Stimulated activated effector memory CD8-positive, alpha-beta T cell treated with anti-CD3 and anti-CD28 coated beads, Interleukin-12 subunit alpha, Interleukin-12 subunit beta, amount 100 ng/mL, for 72 hours (primary cell): ENCODE measurements at regions not wholly inside any gene's neighbourhood (a gene's known extent, or its start where the extent isn't known, plus 50 kb on each side); places are given as distances from the start of the nearest gene placed in this dataset.
A peak's percentile ranks its signal among the peaks of the same experiment; 100 is the strongest.

Experiments used
- ATAC-seq: fragments of 150-1000 bp; cut with Tn5 transposase; 2 replicates; pipeline ENCODE4 v1.10.0; 2021
- DNase-seq, 2 donors: peaks; one replicate each; pipeline ENCODE4 v3.0.0; 2021 to 2022; ENCODE audit warnings: low spot score in 2 of 2
- H3K27ac Mint-ChIP-seq: one replicate; pipeline ENCODE4 v1.8.0; 2022; ENCODE audit warnings: mild to moderate bottlenecking, mixed read lengths
- H3K36me3 Mint-ChIP-seq: one replicate; pipeline ENCODE4 v1.8.0; 2022; ENCODE audit warnings: mild to moderate bottlenecking, mixed read lengths
- H3K4me1 Mint-ChIP-seq: one replicate; pipeline ENCODE4 v1.8.0; 2022; ENCODE audit warnings: mixed read lengths
- H3K4me3 Mint-ChIP-seq: one replicate; pipeline ENCODE4 v1.8.0; 2022; ENCODE audit warnings: mild to moderate bottlenecking, mixed read lengths
- H3K9me3 Mint-ChIP-seq: one replicate; pipeline ENCODE4 v1.8.0; 2022; ENCODE audit warnings: mixed read lengths

DNA sequence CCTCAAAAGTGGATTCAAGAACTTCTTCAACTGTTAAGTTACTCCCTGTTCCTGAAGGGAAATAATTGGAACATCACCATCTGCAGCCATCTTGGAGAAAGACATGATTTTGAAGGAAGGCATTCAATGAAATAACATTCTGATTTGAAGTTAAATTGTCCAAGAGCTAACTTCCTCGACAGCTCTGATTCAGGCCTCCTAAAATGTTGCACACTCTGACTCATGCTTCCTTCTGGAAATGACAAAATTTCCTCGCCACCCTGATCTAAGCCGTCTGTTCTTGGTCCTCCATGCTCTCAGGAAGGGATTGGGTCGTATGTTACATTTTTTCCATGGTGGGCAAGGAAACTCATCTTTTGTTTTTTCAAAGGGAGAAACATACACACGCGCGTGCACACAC is 496.9 kb upstream of the DIPK2B start:
- ATAC-seq (no peak), DNase-seq (no peak)
- H3K27ac Mint-ChIP-seq, result no peak overlapping the region

DNA sequence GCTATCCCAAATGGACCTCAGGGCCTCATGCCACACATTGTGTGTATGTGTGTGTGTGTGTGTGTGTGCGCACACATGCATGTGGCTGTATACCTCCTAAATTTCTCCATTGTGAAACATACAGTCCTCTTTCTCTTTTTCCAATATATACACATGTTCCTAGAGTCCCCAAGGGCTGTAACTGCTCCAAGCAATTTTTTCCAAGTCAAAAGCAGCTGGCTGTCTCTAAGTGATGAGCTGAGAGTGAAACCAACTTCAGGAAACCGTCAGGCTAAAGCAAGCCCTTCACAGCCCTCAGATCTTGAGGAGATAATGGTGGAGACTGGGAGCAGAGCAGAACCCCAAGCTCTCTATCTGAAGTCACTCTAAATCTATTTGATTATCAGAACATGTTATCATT is 496.1 kb upstream of the DIPK2B start:
- Mint-ChIP-seq H3K4me1 (peaks cover 13% of the 10 kb centered on the region), H3K9me3 (no peaks in the 10 kb centered on the region), H3K4me3 (no peak overlapping the region), H3K27ac (no peak overlapping the region), H3K36me3 (no peaks in the 10 kb centered on the region)
- DNase-seq, result no peak
- ATAC-seq, result no peak

More for the DNA sequence above, 496.9 kb upstream of the DIPK2B start:
- Mint-ChIP-seq H3K4me1 (peaks cover 13% of the 10 kb centered on the region), H3K36me3 (no peaks in the 10 kb centered on the region), H3K9me3 (no peaks in the 10 kb centered on the region), H3K4me3 (no peak overlapping the region)

DNA sequence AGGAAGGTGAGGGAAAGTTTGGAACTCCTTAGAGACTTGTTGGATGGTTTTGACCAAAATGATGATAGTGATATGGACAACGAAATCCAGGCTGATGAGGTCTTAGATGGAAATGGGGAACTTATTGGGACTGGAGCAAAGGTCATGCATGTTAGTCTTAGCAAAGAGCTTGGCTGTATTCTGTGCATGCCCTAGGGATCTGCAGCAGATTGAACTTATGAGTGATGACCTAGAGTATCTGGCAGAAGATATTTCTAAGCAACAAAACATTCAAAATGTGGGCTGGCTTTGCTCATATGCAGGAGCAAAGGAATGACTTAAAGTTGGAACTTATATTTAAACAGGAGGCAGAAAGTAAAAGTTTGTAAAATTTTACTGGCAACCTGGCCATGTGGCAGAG is 489.3 kb upstream of the DIPK2B start:
- Mint-ChIP-seq H3K4me1 (no peaks in the 10 kb centered on the region), H3K36me3 (no peaks in the 10 kb centered on the region), H3K9me3 (no peaks in the 10 kb centered on the region), H3K27ac (no peak overlapping the region), H3K4me3 (no peak overlapping the region)
- DNase-seq (no peak), ATAC-seq (no peak)

DNA sequence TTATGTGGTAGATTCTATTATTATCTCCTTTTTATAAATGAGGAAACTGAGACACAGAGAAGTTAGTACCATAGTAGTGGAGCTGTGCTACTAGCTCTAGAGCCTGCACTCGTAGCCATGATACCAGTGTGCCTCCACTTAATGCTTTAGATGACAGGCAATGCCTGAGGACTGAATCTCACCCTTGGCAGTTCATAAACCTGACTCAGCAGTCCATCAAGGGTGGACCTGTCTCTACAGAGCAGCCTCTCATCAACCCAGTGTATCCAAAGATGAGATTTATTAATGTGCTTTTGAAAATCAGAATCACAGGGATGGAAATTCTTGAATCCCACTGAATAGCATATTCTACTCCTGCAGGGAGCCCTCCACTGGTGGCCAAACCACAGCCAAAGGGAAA is 483.2 kb upstream of the DIPK2B start:
- Mint-ChIP-seq H3K27ac (no peak overlapping the region), H3K36me3 (no peaks in the 10 kb centered on the region), H3K4me3 (no peak overlapping the region), H3K9me3 (no peaks in the 10 kb centered on the region), H3K4me1 (peaks cover 6% of the 10 kb centered on the region)
- DNase-seq, result no peak
- no peak for ATAC-seq

GRCh38 chrX:45681891-45682290 is 481.2 kb upstream of the DIPK2B start:
- Mint-ChIP-seq H3K36me3 (no peaks in the 10 kb centered on the region), H3K9me3 (no peaks in the 10 kb centered on the region), H3K4me1 (peaks cover 6% of the 10 kb centered on the region), H3K4me3 (no peak overlapping the region), H3K27ac (no peak overlapping the region)
- DNase-seq, result no peak
- no peak for ATAC-seq

DNA sequence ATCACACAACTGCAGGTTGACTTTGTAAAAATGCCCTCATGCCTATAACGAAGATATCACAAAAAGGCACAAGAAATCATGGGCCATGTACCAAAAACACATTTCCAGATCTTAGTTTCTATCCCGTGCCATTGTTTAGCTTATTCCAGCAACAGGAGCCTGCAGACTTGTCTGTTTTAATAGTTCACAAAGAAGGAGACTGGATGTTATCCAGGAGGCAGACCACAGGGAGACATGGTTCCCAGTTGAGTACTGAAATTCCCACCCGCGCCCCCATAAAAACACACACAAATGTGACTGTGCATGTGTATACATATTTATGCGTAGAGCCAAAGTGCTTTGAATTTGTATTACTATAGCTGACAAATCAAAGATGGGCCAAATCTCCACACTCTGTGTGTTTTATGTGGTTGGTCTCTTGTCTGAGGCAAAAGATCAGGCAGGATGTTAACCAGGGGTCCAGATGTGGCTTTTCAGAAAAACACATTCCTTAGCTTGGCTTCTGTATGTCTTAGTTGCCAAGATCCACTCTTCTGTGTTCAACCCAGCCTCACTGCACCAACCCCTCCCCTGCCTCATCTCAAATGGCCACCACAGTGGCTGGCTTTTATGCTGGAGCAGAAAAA is 469.2 kb upstream of the DIPK2B start:
- H3K27ac Mint-ChIP-seq, result no peak overlapping the region
- H3K4me3 Mint-ChIP-seq, result no peak overlapping the region
- ATAC-seq, result no peak
- H3K9me3 Mint-ChIP-seq, result no peaks in the 10 kb centered on the region
- H3K36me3 Mint-ChIP-seq, result no peaks in the 10 kb centered on the region
- DNase-seq, result no peak
- no peaks in the 10 kb centered on the region for H3K4me1 Mint-ChIP-seq

- H3K4me3 Mint-ChIP-seq, result no peak overlapping the region
- no peak overlapping the region for H3K27ac Mint-ChIP-seq
- DNase-seq, result no peak
- H3K36me3 Mint-ChIP-seq, result no peaks in the 10 kb centered on the region
- ATAC-seq, result no peak
- no peaks in the 10 kb centered on the region for H3K4me1 Mint-ChIP-seq
- no peaks in the 10 kb centered on the region for H3K9me3 Mint-ChIP-seq
Measured at GRCh38 chrX:45668686-45669443, 468.2 kb upstream of the DIPK2B start.

DNA sequence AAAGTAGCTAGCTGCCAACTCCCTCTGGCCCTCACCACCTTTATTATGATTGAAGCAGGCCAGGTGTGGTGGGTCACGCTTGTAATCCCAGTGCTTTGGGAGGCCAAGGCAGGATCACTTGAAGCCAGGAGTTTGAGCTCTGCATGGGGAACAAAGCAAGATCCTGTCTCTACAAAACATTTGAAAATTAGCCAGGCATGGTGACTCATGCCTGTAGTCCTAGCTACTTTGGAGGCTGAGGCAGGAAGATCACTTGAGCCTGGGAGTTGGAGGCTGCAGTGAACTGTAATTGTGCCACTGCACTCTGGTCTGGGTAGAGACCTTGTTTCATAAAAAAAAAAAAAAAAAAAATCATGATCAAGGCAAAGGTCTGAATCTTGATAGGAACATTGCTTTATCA is 467.0 kb upstream of the DIPK2B start:
- H3K4me3 Mint-ChIP-seq, result no peak overlapping the region
- no peaks in the 10 kb centered on the region for H3K9me3 Mint-ChIP-seq
- no peak for DNase-seq
- H3K36me3 Mint-ChIP-seq, result no peaks in the 10 kb centered on the region
- ATAC-seq, result no peak
- no peak overlapping the region for H3K27ac Mint-ChIP-seq
- no peaks in the 10 kb centered on the region for H3K4me1 Mint-ChIP-seq

GRCh38 chrX:45664727-45665290 is 464.1 kb upstream of the DIPK2B start:
- Mint-ChIP-seq H3K27ac (no peak overlapping the region), H3K9me3 (no peaks in the 10 kb centered on the region), H3K4me3 (no peak overlapping the region), H3K36me3 (no peaks in the 10 kb centered on the region), H3K4me1 (no peaks in the 10 kb centered on the region)
- DNase-seq (no peak), ATAC-seq (no peak)

DNA sequence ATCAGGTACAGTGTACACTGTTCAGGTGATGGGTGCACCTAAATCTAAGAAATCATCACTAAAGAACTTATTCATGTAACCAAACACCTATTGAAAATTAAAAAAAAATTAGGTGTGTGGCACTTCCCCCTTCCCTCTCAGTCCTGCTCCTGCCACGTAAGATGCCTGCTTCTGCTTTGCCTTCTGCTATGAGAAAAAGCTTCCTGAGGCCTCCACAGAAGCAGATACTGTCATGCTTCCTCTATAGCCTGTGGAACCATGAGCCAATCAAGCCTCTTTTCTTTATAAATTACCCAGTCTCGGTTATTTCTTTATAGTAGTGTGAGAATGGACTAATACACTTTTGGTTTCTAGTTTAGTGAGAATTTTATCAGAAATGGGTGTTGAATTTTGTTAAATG is 459.8 kb upstream of the DIPK2B start:
- no peaks in the 10 kb centered on the region for H3K9me3 Mint-ChIP-seq

GRCh38 chrX:45633419-45633818 is 432.7 kb upstream of the DIPK2B start:
- no peak overlapping the region for H3K4me3 Mint-ChIP-seq
- DNase-seq (no peak), ATAC-seq (no peak)
- H3K27ac Mint-ChIP-seq, result no peak overlapping the region
- no peaks in the 10 kb centered on the region for H3K4me1 Mint-ChIP-seq
- no peaks in the 10 kb centered on the region for H3K9me3 Mint-ChIP-seq
- no peaks in the 10 kb centered on the region for H3K36me3 Mint-ChIP-seq

More for the DNA sequence above, 459.8 kb upstream of the DIPK2B start:
- H3K4me3 Mint-ChIP-seq, result no peak overlapping the region
- H3K4me1 Mint-ChIP-seq, result no peaks in the 10 kb centered on the region
- H3K27ac Mint-ChIP-seq, result no peak overlapping the region
- DNase-seq (no peak), ATAC-seq (no peak)
- no peaks in the 10 kb centered on the region for H3K36me3 Mint-ChIP-seq

DNA sequence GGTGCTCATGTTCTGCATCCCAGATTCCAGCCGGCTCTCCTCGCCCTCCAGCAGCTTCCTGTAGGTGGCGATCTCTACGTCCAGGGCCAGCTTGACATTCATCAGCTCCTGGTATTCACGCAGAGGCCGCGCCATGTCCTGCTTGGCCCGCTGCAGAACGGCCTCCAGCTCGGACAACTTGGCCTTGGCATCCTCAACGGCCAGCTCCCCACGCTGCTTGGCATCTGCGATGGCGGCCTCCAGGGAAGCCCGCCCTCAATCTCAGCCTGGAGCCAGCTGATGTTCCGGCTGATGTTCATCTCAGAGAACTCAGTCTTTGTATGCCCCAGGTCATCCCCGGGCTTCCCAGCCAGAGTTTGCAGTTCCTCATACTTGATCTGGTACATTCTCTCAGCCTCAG is 431.8 kb upstream of the DIPK2B start:
- Mint-ChIP-seq H3K4me1 (no peaks in the 10 kb centered on the region), H3K36me3 (no peaks in the 10 kb centered on the region), H3K4me3 (no peak overlapping the region), H3K9me3 (no peaks in the 10 kb centered on the region), H3K27ac (no peak overlapping the region)
- no peak for ATAC-seq
- DNase-seq, result no peak

GRCh38 chrX:45630078-45630477 is 429.4 kb upstream of the DIPK2B start:
- Mint-ChIP-seq H3K9me3 (no peaks in the 10 kb centered on the region), H3K27ac (no peak overlapping the region), H3K4me3 (no peak overlapping the region), H3K36me3 (no peaks in the 10 kb centered on the region), H3K4me1 (no peaks in the 10 kb centered on the region)
- no peak for DNase-seq
- no peak for ATAC-seq

DNA sequence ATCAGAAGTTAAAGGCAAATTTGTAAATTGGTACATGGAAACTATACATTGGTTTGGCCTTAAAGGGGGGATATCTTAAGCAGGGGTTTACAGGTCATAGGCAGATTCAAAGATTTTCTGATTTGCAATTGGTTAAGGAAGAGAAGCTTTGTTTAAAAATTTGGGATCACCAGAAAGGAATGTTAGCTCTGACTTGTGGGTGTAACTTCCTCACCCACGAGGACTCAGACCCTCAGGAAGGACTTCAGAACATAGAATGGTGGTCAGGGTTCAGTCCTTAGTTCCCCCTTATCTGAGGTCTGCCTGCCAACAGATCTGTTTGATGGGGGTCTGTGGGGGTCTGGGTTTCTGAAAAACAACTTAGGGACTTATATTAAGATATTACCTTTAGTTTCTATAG is 427.4 kb upstream of the DIPK2B start:
- DNase-seq (no peak), ATAC-seq (no peak)
- no peak overlapping the region for H3K27ac Mint-ChIP-seq
- H3K9me3 Mint-ChIP-seq, result no peaks in the 10 kb centered on the region
- no peaks in the 10 kb centered on the region for H3K36me3 Mint-ChIP-seq
- H3K4me1 Mint-ChIP-seq, result peaks cover under 1% of the 10 kb centered on the region
- H3K4me3 Mint-ChIP-seq, result no peak overlapping the region

- Mint-ChIP-seq H3K4me3 (no peak overlapping the region), H3K27ac (no peak overlapping the region), H3K36me3 (no peaks in the 10 kb centered on the region), H3K4me1 (peaks cover 18% of the 10 kb centered on the region), H3K9me3 (peaks cover 5% of the 10 kb centered on the region)
- DNase-seq (no peak), ATAC-seq (no peak)
Measured at GRCh38 chrX:45623266-45623665, 422.6 kb upstream of the DIPK2B start.

- Mint-ChIP-seq H3K9me3 (peaks cover 5% of the 10 kb centered on the region), H3K27ac (peak overlapping the region; percentile 63), H3K4me3 (no peak overlapping the region), H3K4me1 (peaks cover 18% of the 10 kb centered on the region), H3K36me3 (no peaks in the 10 kb centered on the region)
- no peak for DNase-seq
- ATAC-seq, result no peak
Measured at GRCh38 chrX:45622538-45622937, 421.9 kb upstream of the DIPK2B start.
